ENCODE measurements at regions not wholly inside any gene's neighbourhood (a gene's known extent, or its start where the extent isn't known, plus 50 kb on each side); places are given as distances from the start of the nearest gene placed in this dataset.

GRCh38 chr5:78724061-78724460, 75.5 kb upstream of the LHFPL2 start (continued):
- TF ChIP-seq ZNF263 (CRISPR knock-in tag; IDR thresholded peaks at IDR 0.05; ENCODE audit: low read depth) = no peak

GRCh38 chr5:78720997-78721396, 72.4 kb upstream of the LHFPL2 start:
- CTCF ChIA-PET = interaction anchor here (1.3 to 1.8 kb wide), 2 partner anchors 25 to 40 kb away, joined by 4 to 5 read pairs; no protein-coding TSS in a partner anchor
- DNase-seq (ENCODE audit: low spot score) (no peak), ATAC-seq (no peak)
- peaks cover 30% of the 10 kb centered on the region for H3K4me1 Mint-ChIP-seq
- H3K9me3 Mint-ChIP-seq = no peaks in the 10 kb centered on the region
- no peak overlapping the region for H3K27ac Mint-ChIP-seq
- H3K27me3 Mint-ChIP-seq (ENCODE audit: low read depth) = no peaks in the 10 kb centered on the region
- H3K4me3 Mint-ChIP-seq = no peak overlapping the region
- no peaks in the 10 kb centered on the region for H3K36me3 Mint-ChIP-seq
- TF ChIP-seq FOXK1 (CRISPR knock-in tag; IDR thresholded peaks at IDR 0.05) (no peak), ATF3 (CRISPR knock-in tag; conservative IDR thresholded peaks at IDR 0.05) (no peak), ESRRA (CRISPR knock-in tag; IDR thresholded peaks at IDR 0.05; ENCODE audit: borderline replicate concordance) (no peak), ETV6 (CRISPR knock-in tag; IDR thresholded peaks at IDR 0.05) (no peak), HMGXB4 (CRISPR knock-in tag; IDR thresholded peaks at IDR 0.05) (no peak), ZNF281 (CRISPR knock-in tag; IDR thresholded peaks at IDR 0.05) (no peak), NFE2L1 (CRISPR knock-in tag; IDR thresholded peaks at IDR 0.05) (no peak), ZNF512 (CRISPR knock-in tag; IDR thresholded peaks at IDR 0.05; ENCODE audit: borderline replicate concordance) (no peak), ZNF263 (CRISPR knock-in tag; IDR thresholded peaks at IDR 0.05; ENCODE audit: low read depth) (no peak), MAX (CRISPR knock-in tag; IDR thresholded peaks at IDR 0.05) (no peak), ERG (CRISPR knock-in tag; IDR thresholded peaks at IDR 0.05) (no peak), AFF4 (CRISPR knock-in tag; IDR thresholded peaks at IDR 0.05; ENCODE audit: borderline replicate concordance) (no peak), AR (CRISPR knock-in tag; IDR thresholded peaks at IDR 0.05) (no peak), GABPB1 (CRISPR knock-in tag; IDR thresholded peaks at IDR 0.05) (no peak), ZNF317 (CRISPR knock-in tag; IDR thresholded peaks at IDR 0.05; ENCODE audit: borderline replicate concordance, low read depth) (no peak), NR1H2 (CRISPR knock-in tag; IDR thresholded peaks at IDR 0.05) (no peak), ZNF396 (CRISPR knock-in tag; IDR thresholded peaks at IDR 0.05; ENCODE audit: borderline replicate concordance) (no peak)
- POLR2A ChIA-PET = no interaction called here

Data from WTC11 (cell line).